ENCODE measurements at regions not wholly inside any gene's neighbourhood (a gene's known extent, or its start where the extent isn't known, plus 50 kb on each side); places are given as distances from the start of the nearest gene placed in this dataset.

DNA sequence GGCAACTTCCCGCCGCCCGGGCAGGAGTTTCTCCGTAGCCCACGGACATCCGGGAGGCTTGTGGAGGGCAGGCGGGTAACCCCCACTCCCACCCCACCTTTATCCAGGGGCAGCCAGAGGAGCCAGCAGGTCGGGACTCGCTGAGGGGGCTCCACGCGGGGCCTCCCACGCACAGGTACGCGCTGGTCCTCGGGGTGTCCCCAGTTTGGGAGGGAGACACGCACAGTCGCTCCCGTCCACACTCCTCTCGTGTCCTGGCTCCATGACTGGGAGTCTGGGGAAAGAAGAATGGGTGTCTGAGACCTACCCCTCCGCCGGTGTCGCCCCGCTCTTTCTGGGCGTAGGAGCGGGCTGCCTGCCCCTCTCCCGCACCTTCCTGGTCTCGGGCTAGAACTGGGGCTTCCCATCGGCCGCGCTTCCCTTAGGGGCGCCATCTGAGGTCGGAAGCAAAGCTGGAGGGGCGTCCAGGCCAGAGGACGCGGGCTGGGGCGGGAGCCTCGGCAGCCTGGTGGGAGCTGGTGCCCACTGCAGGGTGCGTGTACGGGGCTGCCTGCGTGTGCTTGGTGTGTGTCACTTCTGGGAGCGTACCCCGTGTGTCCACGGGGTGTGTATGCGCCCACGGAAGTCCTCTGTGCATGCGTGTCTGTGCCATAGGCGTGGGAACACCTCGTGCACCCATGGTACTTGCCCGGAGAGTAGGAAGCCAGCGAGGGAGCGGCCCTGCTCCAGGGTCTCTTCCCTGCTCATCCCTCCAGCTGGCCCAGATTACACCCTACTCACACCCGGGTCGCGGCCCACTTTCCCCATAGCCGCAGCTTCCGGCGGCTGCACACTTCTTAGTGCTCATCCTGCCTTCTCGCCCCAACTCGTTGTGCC is 73.0 kb upstream of the LEP start:
- DNase-seq (ENCODE audit: low read depth), result no peak

DNA sequence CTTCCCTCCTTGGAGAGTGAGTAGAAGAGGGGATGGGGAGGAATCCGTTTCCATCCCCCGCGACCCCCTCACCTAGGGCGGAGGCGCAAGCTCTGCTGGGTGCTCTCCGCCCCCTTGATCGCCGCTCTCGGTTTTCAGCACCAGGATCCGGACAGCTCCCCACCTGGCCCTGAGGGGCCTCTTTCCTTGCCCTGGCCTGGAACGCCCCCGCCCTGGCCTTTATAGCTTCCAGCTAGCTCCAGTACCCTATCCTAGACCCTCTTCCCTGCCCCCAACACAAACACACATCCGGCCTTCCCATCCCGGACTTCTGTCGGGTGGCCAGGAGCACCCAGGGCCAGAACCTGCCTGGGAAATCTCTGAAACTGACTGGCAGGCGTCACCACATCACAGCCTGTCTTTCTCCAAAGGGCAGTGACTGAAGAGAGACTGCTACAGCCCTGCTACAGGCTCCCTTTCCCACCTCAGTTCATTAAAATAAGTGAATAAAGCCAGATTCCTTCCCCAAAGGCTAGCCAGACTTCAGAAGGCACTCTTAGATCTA is 72.3 kb upstream of the LEP start:
- no peak for DNase-seq (ENCODE audit: low read depth)

DNA sequence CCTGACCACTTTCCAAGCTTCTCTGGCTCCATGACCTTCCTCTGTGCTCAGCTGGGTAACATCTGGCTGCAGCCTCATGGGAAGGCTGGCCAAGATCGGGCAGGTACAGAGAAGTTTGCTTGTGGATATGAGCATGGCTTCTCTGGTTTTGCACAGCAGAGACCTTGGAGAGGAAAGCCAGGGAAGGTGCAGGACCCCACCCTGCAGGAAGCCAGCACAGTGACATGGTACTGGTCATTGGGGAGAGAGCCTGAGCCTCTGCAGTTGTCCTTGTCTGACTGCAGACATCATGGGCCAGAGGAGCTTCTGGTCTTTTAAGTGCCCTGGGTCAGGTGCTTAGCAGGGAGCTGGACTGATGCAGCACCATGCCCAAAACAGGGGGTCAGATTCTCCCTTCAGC is 70.6 kb upstream of the LEP start:
- no peak for DNase-seq (ENCODE audit: low read depth)

- DNase-seq (ENCODE audit: low read depth), result no peak
Observed at GRCh38 chr7:128171342-128171918, 69.6 kb upstream of the LEP start.

DNA sequence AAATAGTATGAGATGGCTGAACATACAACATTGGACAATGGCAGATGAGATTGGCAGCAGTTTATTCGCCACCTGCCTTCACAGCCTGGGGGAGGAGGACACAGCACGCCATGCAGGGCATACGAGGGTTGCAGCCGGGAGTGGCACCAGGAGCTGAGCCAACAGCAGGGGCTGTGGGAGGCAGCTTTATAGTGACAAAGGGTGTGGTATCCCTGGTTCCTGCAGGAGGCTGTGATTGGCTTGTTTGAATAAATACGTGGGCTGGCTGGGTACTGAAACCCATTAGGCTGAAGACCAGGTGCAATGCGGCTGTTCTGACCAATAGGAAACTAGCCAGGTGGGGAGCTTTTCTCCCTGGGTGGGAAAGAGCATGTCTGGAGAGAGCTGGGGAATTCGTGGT is 68.9 kb upstream of the LEP start:
- DNase-seq (ENCODE audit: low read depth), result no peak

- DNase-seq (ENCODE audit: low read depth), result no peak
Observed at GRCh38 chr7:128172963-128173362, 68.1 kb upstream of the LEP start.

DNA sequence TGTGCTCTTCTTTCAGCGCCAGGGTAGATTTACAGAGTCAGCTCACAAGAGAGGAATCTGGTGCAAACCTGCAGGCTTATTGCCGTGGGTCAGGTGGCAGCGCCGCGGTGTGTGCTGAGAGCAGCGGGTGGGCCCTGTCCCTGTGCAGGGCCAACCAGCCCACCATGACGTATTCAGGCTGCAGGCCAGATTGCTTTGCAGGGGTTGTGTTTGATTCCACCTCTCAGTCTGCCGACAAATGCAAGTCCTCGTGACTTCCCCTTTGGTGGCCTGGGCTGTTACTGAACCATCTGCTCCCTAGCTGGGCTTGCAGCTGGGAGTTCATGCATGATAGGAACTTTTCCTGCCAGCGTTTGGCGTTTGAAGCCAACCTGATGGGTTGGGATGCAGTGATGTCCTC is 66.7 kb upstream of the LEP start:
- DNase-seq (ENCODE audit: low read depth), result no peak

DNA sequence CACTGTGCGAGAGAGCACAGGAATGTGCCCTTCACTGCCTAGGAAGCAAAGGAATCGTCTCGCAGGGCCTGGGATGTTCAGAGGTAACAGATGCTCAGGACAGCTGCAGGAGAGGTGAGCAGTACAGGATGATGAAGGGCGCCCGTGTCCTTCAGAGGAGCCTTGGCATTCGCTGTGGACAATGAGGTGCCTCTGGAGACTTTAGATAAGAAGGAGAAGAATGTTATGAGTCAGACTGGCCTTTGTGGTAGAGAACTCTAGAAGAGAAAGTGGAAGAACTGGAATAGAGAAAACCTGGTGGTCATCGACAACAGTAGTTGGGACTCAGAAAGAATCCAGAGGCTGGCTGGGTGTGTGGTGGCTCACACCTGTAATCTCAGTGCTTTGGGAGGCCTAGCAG is 64.4 kb upstream of the LEP start:
- DNase-seq (ENCODE audit: low read depth), result peak; percentile 46

DNA sequence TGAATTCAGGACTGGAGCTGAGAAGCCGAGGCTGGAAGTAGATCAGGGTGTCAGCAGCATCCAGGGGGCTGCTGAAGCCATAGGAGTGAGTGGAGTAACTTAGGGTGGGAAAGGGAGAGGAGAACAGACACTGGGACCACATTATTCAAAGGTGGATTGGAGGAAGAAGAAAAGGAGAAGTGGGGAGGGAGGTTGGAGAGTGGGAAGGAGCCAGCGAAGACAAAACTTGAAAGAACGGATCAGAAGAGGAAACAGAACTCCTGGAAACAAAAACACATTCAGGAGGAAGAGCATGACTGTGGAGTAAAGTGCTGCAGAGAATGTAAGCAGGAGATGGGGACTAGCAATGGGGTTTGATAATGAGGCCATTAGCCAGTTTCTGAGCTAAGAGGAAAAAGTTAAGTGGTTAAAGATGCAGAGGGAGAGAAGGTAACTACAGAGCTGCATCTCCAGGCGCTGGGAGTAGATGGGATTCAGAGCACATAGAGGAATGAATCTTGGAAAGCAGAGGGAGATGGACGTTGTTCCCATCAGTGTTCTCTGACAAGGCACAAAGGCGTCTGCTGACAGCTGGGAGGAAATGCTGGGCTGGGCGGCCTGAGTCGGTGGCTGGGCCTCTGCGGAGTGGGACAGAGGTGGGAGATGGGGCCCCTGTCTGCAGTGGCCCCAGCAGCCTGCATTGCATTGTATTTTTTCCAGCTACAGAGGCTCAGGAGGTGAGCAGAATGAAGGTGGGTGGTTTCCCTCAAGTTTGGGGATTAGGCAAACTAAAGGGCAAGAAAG is 63.1 kb upstream of the LEP start:
- no peak for DNase-seq (ENCODE audit: low read depth)

GRCh38 chr7:128178611-128179010 is 62.5 kb upstream of the LEP start:
- DNase-seq (ENCODE audit: low read depth), result no peak

GRCh38 chr7:128188396-128189230 is 52.5 kb upstream of the LEP start:
- no peak for DNase-seq (ENCODE audit: low read depth)

DNA sequence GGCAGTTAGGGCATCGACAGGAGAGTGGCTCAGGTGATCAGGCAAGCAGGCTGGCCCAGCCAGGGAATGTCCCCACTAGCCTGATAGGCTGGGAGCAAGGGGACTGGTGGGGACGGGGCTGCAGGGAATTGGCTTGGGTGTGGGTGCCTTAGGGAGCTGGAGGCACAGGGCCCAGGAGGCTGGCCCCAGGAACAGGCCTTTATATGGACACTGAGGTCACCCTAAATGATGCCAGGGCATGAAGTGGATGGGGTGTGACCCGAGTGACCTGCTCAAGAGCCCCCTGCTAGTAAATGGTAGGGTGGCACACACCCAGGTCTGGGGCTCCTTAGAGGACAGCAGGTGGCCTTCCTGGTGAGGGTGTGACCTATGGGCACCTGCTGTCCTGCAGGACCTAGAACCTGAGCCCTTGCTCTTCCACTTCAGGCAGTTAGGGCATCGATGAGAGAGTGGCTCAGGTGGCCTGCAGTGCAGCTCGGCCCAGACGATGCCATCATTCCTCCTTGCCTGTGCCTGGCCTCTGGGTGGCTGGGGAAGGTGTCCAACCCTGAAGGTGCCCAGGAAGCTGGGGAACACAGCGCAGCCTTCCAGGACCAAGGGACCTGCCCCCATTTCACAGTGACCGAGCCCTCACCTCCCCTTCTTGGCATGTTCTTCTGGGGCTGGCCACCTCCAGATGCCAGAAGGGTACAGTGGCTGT is 51.7 kb upstream of the LEP start:
- DNase-seq (ENCODE audit: low read depth), result no peak

GRCh38 chr7:128190051-128190647 is 50.9 kb upstream of the LEP start:
- DNase-seq (ENCODE audit: low read depth), result no peak

- no peak for DNase-seq (ENCODE audit: low read depth)
Observed at GRCh38 chr7:128191136-128191844, 49.8 kb upstream of the LEP start.
